Left lung (tissue), 4 donors: ENCODE measurements at regions not wholly inside any gene's neighbourhood (a gene's known extent, or its start where the extent isn't known, plus 50 kb on each side); places are given as distances from the start of the nearest gene placed in this dataset.

ENCODE experiments used
- ATAC-seq: fragments of 200-7000 bp; cut with Tn5 transposase; one replicate; pipeline ENCODE4 v1.9.1; 2020; ENCODE audit warnings: moderate library complexity
- DNase-seq, 4 donors: peaks; one replicate each; pipeline ENCODE4 v3.0.0-alpha.2; 2013 to 2020
- H3K27ac ChIP-seq, 2 donors: fragments of 200-600 bp; sonication (generic) in 1 of 2; one replicate each; pipeline versions ENCODE4 v1.5.0 to v1.8.0; 2020 to 2021
- H3K27me3 ChIP-seq, 2 donors: fragments of 200-600 bp; sonication (generic) in 1 of 2; one replicate each; pipeline versions ENCODE4 v1.5.0 to v1.8.0; 2020 to 2021
- H3K36me3 ChIP-seq, 2 donors: fragments of 200-600 bp; sonication (generic) in 1 of 2; one replicate each; pipeline versions ENCODE4 v1.5.0 to v1.8.0; 2020 to 2021
- H3K4me1 ChIP-seq, 2 donors: fragments of 200-600 bp; one replicate each; pipeline ENCODE4 v1.8.0; 2021
- H3K4me3 ChIP-seq, 2 donors: fragments of 200-600 bp; sonication (generic) in 1 of 2; one replicate each; pipeline versions ENCODE4 v1.5.0 to v1.8.0; 2020 to 2021; ENCODE audit warnings: mild to moderate bottlenecking in 1 of 2
- H3K9me3 ChIP-seq, 2 donors: fragments of 200-600 bp; sonication (generic) in 1 of 2; one replicate each; pipeline versions ENCODE4 v1.5.0 to v1.8.0; 2020 to 2021
- CTCF ChIP-seq, 2 donors: fragments of 200-600 bp; sonication (generic) in 1 of 2; IDR thresholded peaks; one replicate each; pipeline versions ENCODE4 v1.5.0 to v1.8.0; 2021; ENCODE audit warnings: antibody characterized with exemption in 2 of 2
- intact Hi-C, 2 donors: fragments of 100-400 bp; cut with DNase I; formaldehyde crosslinking; loops; one replicate each; pipeline versions ENCODE4 v1.11.2 to v1.14.2; 2022
- donor health status: DM: no; HTN: yes; CAD: no.
- donor health status: DM: no; HTN: no; CAD: no.

GRCh38 chr4:123562994-123563750 is 166.6 kb downstream of the SPRY1 start:
- peaks cover 0 to 11% of the 10 kb centered on the region in 2 donors for H3K4me1 ChIP-seq
- H3K27me3 ChIP-seq = no peaks in the 10 kb centered on the region
- no peak overlapping the region for H3K4me3 ChIP-seq
- no peaks in the 10 kb centered on the region for H3K9me3 ChIP-seq
- intact Hi-C loops = no loop called here
- no peak for TF ChIP-seq CTCF (IDR thresholded peaks at IDR 0.05)
- ATAC-seq (no peak), DNase-seq (no peak)
- H3K36me3 ChIP-seq = no peaks in the 10 kb centered on the region
- no peak overlapping the region for H3K27ac ChIP-seq

- intact Hi-C loops = no loop called here
- DNase-seq (no peak), ATAC-seq (peak; percentile 99)
Measured at GRCh38 chr4:123564758-123565346, 168.3 kb downstream of the SPRY1 start.

GRCh38 chr4:123568936-123569335 is 172.3 kb downstream of the SPRY1 start:
- no peaks in the 10 kb centered on the region for H3K27me3 ChIP-seq

More at GRCh38 chr4:123564758-123565346, 168.3 kb downstream of the SPRY1 start:
- H3K4me3 ChIP-seq = no peak overlapping the region
- no peak overlapping the region for H3K27ac ChIP-seq
- H3K9me3 ChIP-seq = no peaks in the 10 kb centered on the region
- no peaks in the 10 kb centered on the region for H3K36me3 ChIP-seq
- TF ChIP-seq CTCF (IDR thresholded peaks at IDR 0.05) = peak; percentile 67 to 77
- H3K27me3 ChIP-seq = no peaks in the 10 kb centered on the region
- H3K4me1 ChIP-seq = peaks cover 0 to 11% of the 10 kb centered on the region in 2 donors

GRCh38 chr4:123569541-123569940 is 172.9 kb downstream of the SPRY1 start:
- intact Hi-C loops = no loop called here
- H3K4me1 ChIP-seq = peaks cover 0 to 4% of the 10 kb centered on the region in 2 donors
- ATAC-seq = no peak
- no peak overlapping the region for H3K27ac ChIP-seq
- H3K27me3 ChIP-seq = no peaks in the 10 kb centered on the region
- TF ChIP-seq CTCF (IDR thresholded peaks at IDR 0.05) = no peak
- no peaks in the 10 kb centered on the region for H3K36me3 ChIP-seq
- DNase-seq = no peak
- H3K4me3 ChIP-seq = no peak overlapping the region
- H3K9me3 ChIP-seq = no peaks in the 10 kb centered on the region

More at GRCh38 chr4:123568936-123569335, 172.3 kb downstream of the SPRY1 start:
- Histone ChIP-seq H3K4me3 (no peak overlapping the region), H3K27ac (no peak overlapping the region), H3K4me1 (peaks cover 0 to 6% of the 10 kb centered on the region in 2 donors), H3K36me3 (no peaks in the 10 kb centered on the region), H3K9me3 (no peaks in the 10 kb centered on the region)
- DNase-seq (no peak), ATAC-seq (no peak)
- no peak for TF ChIP-seq CTCF (IDR thresholded peaks at IDR 0.05)
- intact Hi-C loops = no loop called here

GRCh38 chr4:123573866-123574508 is 177.4 kb downstream of the SPRY1 start:
- no peaks in the 10 kb centered on the region for H3K36me3 ChIP-seq
- H3K4me3 ChIP-seq = no peak overlapping the region
- no peaks in the 10 kb centered on the region for H3K9me3 ChIP-seq
- H3K27ac ChIP-seq = no peak overlapping the region
- no peaks in the 10 kb centered on the region for H3K4me1 ChIP-seq
- no peaks in the 10 kb centered on the region for H3K27me3 ChIP-seq
- intact Hi-C loops = no loop called here
- no peak for DNase-seq
- ATAC-seq = no peak
- TF ChIP-seq CTCF (IDR thresholded peaks at IDR 0.05) = no peak
